ENCODE measurements at regions not wholly inside any gene's neighbourhood (a gene's known extent, or its start where the extent isn't known, plus 50 kb on each side); places are given as distances from the start of the nearest gene placed in this dataset.
"Not testable (repeated sequence)": the region's sequence is repeated elsewhere in the genome, so short reads cannot be mapped to it uniquely, and the experiment has no call there.

GRCh38 chr1:143653429-143653802, 318.4 kb downstream of the FAM72C start:
- no peaks in the 10 kb centered on the region for H3K4me1 Mint-ChIP-seq
- no peak overlapping the region for H3K27ac Mint-ChIP-seq
- H3K36me3 Mint-ChIP-seq = no peaks in the 10 kb centered on the region
- peaks cover 93% of the 10 kb centered on the region for H3K27me3 Mint-ChIP-seq
- ATAC-seq = no peak
- H3K4me3 Mint-ChIP-seq = no peak overlapping the region
- peaks cover 10% of the 10 kb centered on the region for H3K9me3 Mint-ChIP-seq

- Mint-ChIP-seq H3K27ac (no peak overlapping the region), H3K4me3 (no peak overlapping the region), H3K36me3 (no peaks in the 10 kb centered on the region), H3K4me1 (no peaks in the 10 kb centered on the region), H3K27me3 (peaks cover 93% of the 10 kb centered on the region), H3K9me3 (peaks cover 8% of the 10 kb centered on the region)
- no peak for ATAC-seq
Observed at GRCh38 chr1:143652744-143653428, 318.9 kb downstream of the FAM72C start.

GRCh38 chr1:143652187-143652586, 319.6 kb downstream of the FAM72C start:
- Mint-ChIP-seq H3K4me3 (no peak overlapping the region), H3K9me3 (peaks cover 8% of the 10 kb centered on the region), H3K27me3 (peaks cover 88% of the 10 kb centered on the region), H3K4me1 (no peaks in the 10 kb centered on the region), H3K36me3 (no peaks in the 10 kb centered on the region), H3K27ac (no peak overlapping the region)
- ATAC-seq = no peak

- no peak for ATAC-seq
- Mint-ChIP-seq H3K27me3 (peaks cover 84% of the 10 kb centered on the region), H3K9me3 (peaks cover 10% of the 10 kb centered on the region), H3K4me3 (no peak overlapping the region), H3K4me1 (no peaks in the 10 kb centered on the region), H3K27ac (no peak overlapping the region), H3K36me3 (no peaks in the 10 kb centered on the region)
Observed at GRCh38 chr1:143651350-143651992, 320.3 kb downstream of the FAM72C start.

GRCh38 chr1:143644035-143644434, 327.8 kb downstream of the FAM72C start:
- H3K27ac Mint-ChIP-seq, H3K36me3 Mint-ChIP-seq, H3K4me1 Mint-ChIP-seq, H3K4me3 Mint-ChIP-seq, ATAC-seq, H3K9me3 Mint-ChIP-seq: not testable (repeated sequence)
- peaks cover 66% of the 10 kb centered on the region for H3K27me3 Mint-ChIP-seq

- Mint-ChIP-seq H3K9me3 (peaks cover 3% of the 10 kb centered on the region), H3K36me3 (no peaks in the 10 kb centered on the region), H3K27ac (no peak overlapping the region), H3K4me3 (no peak overlapping the region), H3K27me3 (peaks cover 59% of the 10 kb centered on the region), H3K4me1 (no peaks in the 10 kb centered on the region)
- no peak for ATAC-seq
Observed at GRCh38 chr1:143643148-143643885, 328.5 kb downstream of the FAM72C start.

GRCh38 chr1:143625886-143626285, 345.9 kb downstream of the FAM72C start:
- no peak for ATAC-seq
- H3K36me3 Mint-ChIP-seq = no peaks in the 10 kb centered on the region
- peaks cover 7% of the 10 kb centered on the region for H3K27me3 Mint-ChIP-seq
- H3K4me3 Mint-ChIP-seq = no peak overlapping the region
- no peak overlapping the region for H3K27ac Mint-ChIP-seq
- no peaks in the 10 kb centered on the region for H3K9me3 Mint-ChIP-seq
- no peaks in the 10 kb centered on the region for H3K4me1 Mint-ChIP-seq

GRCh38 chr1:143619851-143620250, 351.9 kb downstream of the FAM72C start:
- Mint-ChIP-seq H3K4me3 (no peak overlapping the region), H3K9me3 (no peaks in the 10 kb centered on the region), H3K27me3 (peaks cover 9% of the 10 kb centered on the region), H3K4me1 (no peaks in the 10 kb centered on the region), H3K27ac (no peak overlapping the region), H3K36me3 (no peaks in the 10 kb centered on the region)
- ATAC-seq = no peak

- Mint-ChIP-seq H3K4me3 (no peak overlapping the region), H3K4me1 (no peaks in the 10 kb centered on the region), H3K27ac (no peak overlapping the region), H3K27me3 (no peaks in the 10 kb centered on the region), H3K36me3 (no peaks in the 10 kb centered on the region), H3K9me3 (no peaks in the 10 kb centered on the region)
- ATAC-seq = no peak
Observed at GRCh38 chr1:143611159-143611558, 360.6 kb downstream of the FAM72C start.

- no peak for ATAC-seq
- Mint-ChIP-seq H3K27me3 (no peaks in the 10 kb centered on the region), H3K4me1 (no peaks in the 10 kb centered on the region)
Observed at GRCh38 chr1:143610196-143610595, 361.6 kb downstream of the FAM72C start.

GRCh38 chr1:143604887-143605286, 366.9 kb downstream of the FAM72C start:
- no peak for ATAC-seq
- no peaks in the 10 kb centered on the region for H3K9me3 Mint-ChIP-seq
- H3K4me3 Mint-ChIP-seq = no peak overlapping the region
- peaks cover 5% of the 10 kb centered on the region for H3K27me3 Mint-ChIP-seq
- H3K4me1 Mint-ChIP-seq = no peaks in the 10 kb centered on the region
- H3K27ac Mint-ChIP-seq = no peak overlapping the region
- H3K36me3 Mint-ChIP-seq = no peaks in the 10 kb centered on the region

More at GRCh38 chr1:143610196-143610595, 361.6 kb downstream of the FAM72C start:
- no peaks in the 10 kb centered on the region for H3K36me3 Mint-ChIP-seq
- H3K9me3 Mint-ChIP-seq = no peaks in the 10 kb centered on the region
- H3K4me3 Mint-ChIP-seq = no peak overlapping the region
- H3K27ac Mint-ChIP-seq = no peak overlapping the region

- H3K27me3 Mint-ChIP-seq = peaks cover 26% of the 10 kb centered on the region
Observed at GRCh38 chr1:143584508-143584907, 387.3 kb downstream of the FAM72C start.

GRCh38 chr1:143574891-143575520, 396.8 kb downstream of the FAM72C start:
- no peaks in the 10 kb centered on the region for H3K27me3 Mint-ChIP-seq
- no peak overlapping the region for H3K27ac Mint-ChIP-seq
- ATAC-seq = no peak
- H3K4me1 Mint-ChIP-seq = no peaks in the 10 kb centered on the region
- no peaks in the 10 kb centered on the region for H3K36me3 Mint-ChIP-seq
- no peak overlapping the region for H3K4me3 Mint-ChIP-seq
- peaks cover 15% of the 10 kb centered on the region for H3K9me3 Mint-ChIP-seq

More at GRCh38 chr1:143584508-143584907, 387.3 kb downstream of the FAM72C start:
- Mint-ChIP-seq H3K9me3 (peaks cover 2% of the 10 kb centered on the region), H3K27ac (no peak overlapping the region), H3K4me3 (no peak overlapping the region), H3K4me1 (no peaks in the 10 kb centered on the region), H3K36me3 (no peaks in the 10 kb centered on the region)
- no peak for ATAC-seq

- not testable (repeated sequence) for H3K4me3 Mint-ChIP-seq, H3K4me1 Mint-ChIP-seq, H3K9me3 Mint-ChIP-seq, H3K27ac Mint-ChIP-seq, H3K36me3 Mint-ChIP-seq, ATAC-seq
- H3K27me3 Mint-ChIP-seq = peaks cover 13% of the 10 kb centered on the region
Observed at GRCh38 chr1:143572661-143573060, 399.1 kb downstream of the FAM72C start.

- peaks cover 37% of the 10 kb centered on the region for H3K27me3 Mint-ChIP-seq
- not testable (repeated sequence) for H3K9me3 Mint-ChIP-seq, H3K27ac Mint-ChIP-seq, ATAC-seq, H3K4me1 Mint-ChIP-seq, H3K4me3 Mint-ChIP-seq, H3K36me3 Mint-ChIP-seq
Observed at GRCh38 chr1:143563761-143564160, 408.0 kb downstream of the FAM72C start.
